WTC11 (cell line): ENCODE measurements at regions not wholly inside any gene's neighbourhood (a gene's known extent, or its start where the extent isn't known, plus 50 kb on each side); places are given as distances from the start of the nearest gene placed in this dataset.

Experiments used
- CREB1 ChIP-seq: sonication (generic); formaldehyde crosslinking; IDR thresholded peaks from 2 replicates; pipeline ENCODE4 v1.8.0; 2023; ENCODE audit warnings: mild to moderate bottlenecking, missing genetic modification reagents
- ESRRA ChIP-seq: sonication (generic); formaldehyde crosslinking; IDR thresholded peaks from 2 replicates; pipeline ENCODE4 v1.8.1; 2022; ENCODE audit warnings: mild to moderate bottlenecking, missing genetic modification reagents, borderline replicate concordance
- NFYB ChIP-seq: sonication (generic); formaldehyde crosslinking; conservative IDR thresholded peaks from 2 replicates; pipeline ENCODE4 v1.8.0; 2022; ENCODE audit warnings: low read depth, missing genetic modification reagents
- NR1H2 ChIP-seq: sonication (generic); formaldehyde crosslinking; IDR thresholded peaks from 2 replicates; pipeline ENCODE4 v1.9.0; 2021; ENCODE audit warnings: mild to moderate bottlenecking, moderate library complexity, missing genetic modification reagents
- SMAD3 ChIP-seq: sonication (generic); formaldehyde crosslinking; IDR thresholded peaks from 2 replicates; pipeline ENCODE4 v1.8.0; 2022; ENCODE audit warnings: missing genetic modification reagents, mild to moderate bottlenecking, borderline replicate concordance

GRCh38 chr12:71356569-71356968 is 83.0 kb upstream of the LGR5 start:
- TF ChIP-seq NFYB (no peak), SMAD3 (CRISPR knock-in tag) (no peak), CREB1 (CRISPR knock-in tag) (no peak), NR1H2 (CRISPR knock-in tag) (no peak), ESRRA (CRISPR knock-in tag) (no peak)
